ENCODE measurements at regions not wholly inside any gene's neighbourhood (a gene's known extent, or its start where the extent isn't known, plus 50 kb on each side); places are given as distances from the start of the nearest gene placed in this dataset.

GRCh38 chr20:21820045-21820444 lies 114.6 kb downstream of the PAX1 start:
- no peak for DNase-seq

DNA sequence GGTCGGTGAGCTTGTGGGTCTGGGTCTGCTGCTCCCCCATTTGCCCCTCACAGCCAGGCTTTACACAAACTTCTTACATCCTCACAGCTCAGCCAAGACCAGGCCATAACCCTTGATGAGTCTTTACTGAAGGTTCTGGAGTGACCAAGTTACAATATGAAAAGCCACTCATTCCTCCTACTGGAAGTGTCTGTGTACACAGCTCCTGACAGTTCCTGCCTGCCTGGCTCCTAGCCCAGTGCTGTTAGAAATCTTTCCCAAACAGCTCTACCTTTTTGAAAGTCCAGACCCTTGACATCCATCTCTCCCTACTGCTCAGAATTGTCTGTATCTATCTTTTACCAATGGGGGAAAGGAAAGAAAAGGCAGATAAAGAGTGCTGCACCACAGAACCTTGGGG lies 106.9 kb downstream of the PAX1 start:
- DNase-seq, result no peak

- no peak for DNase-seq
These were observed 104.6 kb downstream of the PAX1 start for GRCh38 chr20:21809961-21810523.

GRCh38 chr20:21808863-21809664 lies 103.6 kb downstream of the PAX1 start:
- DNase-seq, result no peak

DNA sequence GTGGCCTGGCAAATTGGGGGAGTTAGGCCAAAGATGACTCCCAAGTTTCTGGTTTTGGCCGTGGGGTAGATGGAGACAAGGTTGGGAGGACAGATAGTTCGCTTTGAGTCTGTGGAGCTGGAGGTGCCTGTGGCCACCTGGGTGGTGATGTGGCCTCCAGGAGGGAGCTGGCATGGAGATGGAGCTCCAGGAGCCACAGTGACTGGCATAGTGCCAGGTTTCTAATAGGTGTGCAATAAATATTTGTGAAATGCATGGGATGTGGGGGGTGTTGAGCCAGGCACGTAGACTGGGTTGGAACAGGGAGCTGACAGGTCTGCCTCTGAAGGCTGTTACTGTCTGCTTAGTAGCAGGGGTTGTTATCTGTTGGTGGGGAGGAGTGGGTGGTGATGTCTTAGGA lies 102.7 kb downstream of the PAX1 start:
- DNase-seq, result no peak

DNA sequence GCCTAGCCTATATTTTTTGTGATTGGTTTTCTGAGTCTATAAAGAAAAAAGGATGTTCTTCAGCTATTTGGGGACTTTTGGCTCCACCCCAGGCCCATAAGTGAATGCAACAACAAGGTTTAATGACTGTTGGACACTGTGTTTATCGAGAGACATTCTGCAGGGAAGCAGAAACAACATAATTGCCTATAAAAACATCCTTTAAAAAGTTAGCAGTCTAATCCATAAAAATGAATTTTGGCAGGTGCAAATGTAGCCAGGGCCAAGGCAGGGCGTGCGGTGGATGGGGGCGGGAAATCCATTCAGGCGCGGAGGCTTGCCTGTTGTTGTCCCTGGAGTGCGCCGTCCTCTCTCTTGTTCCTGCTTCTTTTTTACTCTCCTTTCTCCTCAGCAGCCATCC lies 99.3 kb downstream of the PAX1 start:
- DNase-seq, result no peak

GRCh38 chr20:21801193-21801592 lies 95.7 kb downstream of the PAX1 start:
- no peak for DNase-seq

- no peak for DNase-seq
These were observed 92.9 kb downstream of the PAX1 start for GRCh38 chr20:21798384-21798783.

DNA sequence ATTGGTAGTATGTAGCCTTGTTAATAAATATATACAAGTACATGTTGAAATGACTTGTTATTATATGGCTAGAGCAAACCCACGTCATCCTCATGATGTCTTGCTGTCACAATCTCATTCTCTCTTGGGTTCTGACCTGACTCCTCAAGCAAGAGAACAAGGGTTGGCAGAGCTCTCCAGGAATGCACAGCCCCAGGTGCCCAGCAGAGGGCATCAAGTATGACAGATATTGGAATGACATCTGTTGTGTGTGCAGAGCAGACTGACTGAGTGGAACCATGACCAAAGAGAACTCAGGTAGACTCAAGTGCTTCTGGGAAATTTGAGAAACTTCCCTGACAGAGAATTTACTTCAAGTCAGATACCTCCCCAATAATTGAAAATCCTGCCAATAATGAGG lies 90.6 kb downstream of the PAX1 start:
- no peak for DNase-seq

- DNase-seq, result no peak
These were observed 82.6 kb downstream of the PAX1 start for GRCh38 chr20:21788082-21788481.

GRCh38 chr20:21781446-21782075 lies 76.1 kb downstream of the PAX1 start:
- no peak for DNase-seq

DNA sequence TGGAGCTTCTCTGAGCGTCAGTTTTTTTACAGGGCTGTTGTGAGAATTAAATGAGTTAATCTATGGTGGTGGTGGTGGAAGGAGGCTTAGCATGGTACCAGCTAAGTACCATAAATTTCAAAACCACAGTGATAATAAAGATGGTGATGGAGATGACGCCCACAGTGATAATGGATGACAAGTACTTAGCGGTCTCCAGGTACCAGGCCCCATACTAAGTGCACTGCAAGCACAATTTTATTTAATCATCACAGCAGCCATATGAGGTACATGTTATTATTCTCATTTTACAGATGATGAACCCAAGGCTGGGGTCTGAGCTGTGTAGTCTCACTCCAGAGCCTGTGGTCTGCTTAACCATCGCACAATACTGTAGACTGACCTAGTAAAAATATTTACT lies 75.1 kb downstream of the PAX1 start:
- DNase-seq, result no peak

Data from NCI-H226 (cell line).